ENCODE measurements at regions not wholly inside any gene's neighbourhood (a gene's known extent, or its start where the extent isn't known, plus 50 kb on each side); places are given as distances from the start of the nearest gene placed in this dataset.

DNA sequence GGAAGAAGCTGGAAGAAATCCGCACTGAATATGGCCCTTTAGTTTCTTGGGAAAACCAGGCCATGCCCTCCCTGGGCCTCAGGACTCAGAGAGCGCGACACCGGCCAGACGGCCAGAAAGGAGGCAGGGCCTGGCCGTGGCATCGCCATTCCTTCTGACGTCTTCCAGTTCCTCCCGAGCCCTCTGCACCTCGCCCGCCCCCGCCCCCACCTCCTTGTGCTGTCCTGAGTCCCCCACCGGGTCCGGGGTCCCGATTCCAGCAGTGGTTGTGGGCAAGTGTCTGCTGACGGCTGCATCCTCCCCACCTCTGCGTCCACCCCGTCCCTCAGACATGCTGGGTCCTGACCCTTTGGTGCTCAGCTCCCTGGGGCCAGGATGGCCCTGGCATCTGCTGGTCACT is 312.1 kb upstream of the SHH start (continued):
- TF ChIP-seq ZNF114 (CRISPR knock-in tag; IDR thresholded peaks at IDR 0.05), result no peak

DNA sequence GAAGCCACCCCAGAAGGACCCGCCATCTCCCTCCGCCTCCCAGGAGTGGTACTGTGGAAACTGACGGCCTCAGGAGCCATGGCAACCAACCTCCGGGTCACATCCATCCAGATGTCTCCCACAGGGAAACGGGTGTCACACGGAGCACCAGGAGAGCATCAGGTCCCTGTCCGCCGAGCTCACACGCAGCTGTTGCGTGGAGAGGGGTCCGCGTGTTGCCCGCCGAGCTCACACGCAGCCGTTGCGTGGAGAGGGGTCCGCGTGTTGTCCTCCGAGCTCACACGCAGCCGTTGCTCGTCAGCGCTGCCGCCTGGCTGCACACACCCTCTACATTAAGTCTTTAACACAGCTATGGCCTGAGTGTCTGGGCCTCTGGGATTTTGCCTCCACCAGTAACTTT is 311.1 kb upstream of the SHH start:
- Mint-ChIP-seq H3K4me3 (no peak overlapping the region), H3K9me3 (no peaks in the 10 kb centered on the region), H3K27ac (no peak overlapping the region), H3K4me1 (peaks cover 2% of the 10 kb centered on the region; the same call in 1 of the 3 replicates), H3K36me3 (ENCODE audit: low read depth) (no peaks in the 10 kb centered on the region), H3K27me3 (ENCODE audit: insufficient read depth, low read depth, poor library complexity) (peaks cover 4% of the 10 kb centered on the region)
- H3K4me2 ChIP-seq, result no peak overlapping the region
- no peak for DNase-seq (ENCODE audit: low spot score)
- H3K36me3 ChIP-seq (ENCODE audit: insufficient read depth), result no peaks in the 10 kb centered on the region
- H3K27me3 ChIP-seq (ENCODE audit: insufficient read depth), result no peaks in the 10 kb centered on the region
- H4K20me1 ChIP-seq (replicated peaks; ENCODE audit: insufficient read depth), result no peaks in the 10 kb centered on the region
- no peak for ATAC-seq
- no peak overlapping the region for H3K4me3 ChIP-seq
- TF ChIP-seq ZNF331 (CRISPR knock-in tag; IDR thresholded peaks at IDR 0.05; ENCODE audit: low read depth) (no peak), STAT1 (IDR thresholded peaks at IDR 0.05; ENCODE audit: unreplicated experiment) (no peak), EZH2 (IDR thresholded peaks at IDR 0.05; ENCODE audit: low read depth, unreplicated experiment) (no peak), CREB1 (CRISPR knock-in tag; IDR thresholded peaks at IDR 0.05; ENCODE audit: low read depth) (no peak), NANOG (IDR thresholded peaks at IDR 0.05; ENCODE audit: borderline replicate concordance) (no peak), EZH2phosphoT487 (IDR thresholded peaks at IDR 0.05; ENCODE audit: unreplicated experiment) (no peak), POLR2AphosphoS5 (IDR thresholded peaks at IDR 0.05; ENCODE audit: low read depth) (no peak), ZNF114 (CRISPR knock-in tag; IDR thresholded peaks at IDR 0.05) (no peak), JUNB (IDR thresholded peaks at IDR 0.05; ENCODE audit: unreplicated experiment) (no peak)
- TF ChIP-seq, protein P1, sequence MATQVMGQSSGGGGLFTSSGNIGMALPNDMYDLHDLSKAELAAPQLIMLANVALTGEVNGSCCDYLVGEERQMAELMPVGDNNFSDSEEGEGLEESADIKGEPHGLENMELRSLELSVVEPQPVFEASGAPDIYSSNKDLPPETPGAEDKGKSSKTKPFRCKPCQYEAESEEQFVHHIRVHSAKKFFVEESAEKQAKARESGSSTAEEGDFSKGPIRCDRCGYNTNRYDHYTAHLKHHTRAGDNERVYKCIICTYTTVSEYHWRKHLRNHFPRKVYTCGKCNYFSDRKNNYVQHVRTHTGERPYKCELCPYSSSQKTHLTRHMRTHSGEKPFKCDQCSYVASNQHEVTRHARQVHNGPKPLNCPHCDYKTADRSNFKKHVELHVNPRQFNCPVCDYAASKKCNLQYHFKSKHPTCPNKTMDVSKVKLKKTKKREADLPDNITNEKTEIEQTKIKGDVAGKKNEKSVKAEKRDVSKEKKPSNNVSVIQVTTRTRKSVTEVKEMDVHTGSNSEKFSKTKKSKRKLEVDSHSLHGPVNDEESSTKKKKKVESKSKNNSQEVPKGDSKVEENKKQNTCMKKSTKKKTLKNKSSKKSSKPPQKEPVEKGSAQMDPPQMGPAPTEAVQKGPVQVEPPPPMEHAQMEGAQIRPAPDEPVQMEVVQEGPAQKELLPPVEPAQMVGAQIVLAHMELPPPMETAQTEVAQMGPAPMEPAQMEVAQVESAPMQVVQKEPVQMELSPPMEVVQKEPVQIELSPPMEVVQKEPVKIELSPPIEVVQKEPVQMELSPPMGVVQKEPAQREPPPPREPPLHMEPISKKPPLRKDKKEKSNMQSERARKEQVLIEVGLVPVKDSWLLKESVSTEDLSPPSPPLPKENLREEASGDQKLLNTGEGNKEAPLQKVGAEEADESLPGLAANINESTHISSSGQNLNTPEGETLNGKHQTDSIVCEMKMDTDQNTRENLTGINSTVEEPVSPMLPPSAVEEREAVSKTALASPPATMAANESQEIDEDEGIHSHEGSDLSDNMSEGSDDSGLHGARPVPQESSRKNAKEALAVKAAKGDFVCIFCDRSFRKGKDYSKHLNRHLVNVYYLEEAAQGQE (IDR thresholded peaks at IDR 0.05; ENCODE audit: unreplicated experiment), result no peak
- TF ChIP-seq, protein P2, sequence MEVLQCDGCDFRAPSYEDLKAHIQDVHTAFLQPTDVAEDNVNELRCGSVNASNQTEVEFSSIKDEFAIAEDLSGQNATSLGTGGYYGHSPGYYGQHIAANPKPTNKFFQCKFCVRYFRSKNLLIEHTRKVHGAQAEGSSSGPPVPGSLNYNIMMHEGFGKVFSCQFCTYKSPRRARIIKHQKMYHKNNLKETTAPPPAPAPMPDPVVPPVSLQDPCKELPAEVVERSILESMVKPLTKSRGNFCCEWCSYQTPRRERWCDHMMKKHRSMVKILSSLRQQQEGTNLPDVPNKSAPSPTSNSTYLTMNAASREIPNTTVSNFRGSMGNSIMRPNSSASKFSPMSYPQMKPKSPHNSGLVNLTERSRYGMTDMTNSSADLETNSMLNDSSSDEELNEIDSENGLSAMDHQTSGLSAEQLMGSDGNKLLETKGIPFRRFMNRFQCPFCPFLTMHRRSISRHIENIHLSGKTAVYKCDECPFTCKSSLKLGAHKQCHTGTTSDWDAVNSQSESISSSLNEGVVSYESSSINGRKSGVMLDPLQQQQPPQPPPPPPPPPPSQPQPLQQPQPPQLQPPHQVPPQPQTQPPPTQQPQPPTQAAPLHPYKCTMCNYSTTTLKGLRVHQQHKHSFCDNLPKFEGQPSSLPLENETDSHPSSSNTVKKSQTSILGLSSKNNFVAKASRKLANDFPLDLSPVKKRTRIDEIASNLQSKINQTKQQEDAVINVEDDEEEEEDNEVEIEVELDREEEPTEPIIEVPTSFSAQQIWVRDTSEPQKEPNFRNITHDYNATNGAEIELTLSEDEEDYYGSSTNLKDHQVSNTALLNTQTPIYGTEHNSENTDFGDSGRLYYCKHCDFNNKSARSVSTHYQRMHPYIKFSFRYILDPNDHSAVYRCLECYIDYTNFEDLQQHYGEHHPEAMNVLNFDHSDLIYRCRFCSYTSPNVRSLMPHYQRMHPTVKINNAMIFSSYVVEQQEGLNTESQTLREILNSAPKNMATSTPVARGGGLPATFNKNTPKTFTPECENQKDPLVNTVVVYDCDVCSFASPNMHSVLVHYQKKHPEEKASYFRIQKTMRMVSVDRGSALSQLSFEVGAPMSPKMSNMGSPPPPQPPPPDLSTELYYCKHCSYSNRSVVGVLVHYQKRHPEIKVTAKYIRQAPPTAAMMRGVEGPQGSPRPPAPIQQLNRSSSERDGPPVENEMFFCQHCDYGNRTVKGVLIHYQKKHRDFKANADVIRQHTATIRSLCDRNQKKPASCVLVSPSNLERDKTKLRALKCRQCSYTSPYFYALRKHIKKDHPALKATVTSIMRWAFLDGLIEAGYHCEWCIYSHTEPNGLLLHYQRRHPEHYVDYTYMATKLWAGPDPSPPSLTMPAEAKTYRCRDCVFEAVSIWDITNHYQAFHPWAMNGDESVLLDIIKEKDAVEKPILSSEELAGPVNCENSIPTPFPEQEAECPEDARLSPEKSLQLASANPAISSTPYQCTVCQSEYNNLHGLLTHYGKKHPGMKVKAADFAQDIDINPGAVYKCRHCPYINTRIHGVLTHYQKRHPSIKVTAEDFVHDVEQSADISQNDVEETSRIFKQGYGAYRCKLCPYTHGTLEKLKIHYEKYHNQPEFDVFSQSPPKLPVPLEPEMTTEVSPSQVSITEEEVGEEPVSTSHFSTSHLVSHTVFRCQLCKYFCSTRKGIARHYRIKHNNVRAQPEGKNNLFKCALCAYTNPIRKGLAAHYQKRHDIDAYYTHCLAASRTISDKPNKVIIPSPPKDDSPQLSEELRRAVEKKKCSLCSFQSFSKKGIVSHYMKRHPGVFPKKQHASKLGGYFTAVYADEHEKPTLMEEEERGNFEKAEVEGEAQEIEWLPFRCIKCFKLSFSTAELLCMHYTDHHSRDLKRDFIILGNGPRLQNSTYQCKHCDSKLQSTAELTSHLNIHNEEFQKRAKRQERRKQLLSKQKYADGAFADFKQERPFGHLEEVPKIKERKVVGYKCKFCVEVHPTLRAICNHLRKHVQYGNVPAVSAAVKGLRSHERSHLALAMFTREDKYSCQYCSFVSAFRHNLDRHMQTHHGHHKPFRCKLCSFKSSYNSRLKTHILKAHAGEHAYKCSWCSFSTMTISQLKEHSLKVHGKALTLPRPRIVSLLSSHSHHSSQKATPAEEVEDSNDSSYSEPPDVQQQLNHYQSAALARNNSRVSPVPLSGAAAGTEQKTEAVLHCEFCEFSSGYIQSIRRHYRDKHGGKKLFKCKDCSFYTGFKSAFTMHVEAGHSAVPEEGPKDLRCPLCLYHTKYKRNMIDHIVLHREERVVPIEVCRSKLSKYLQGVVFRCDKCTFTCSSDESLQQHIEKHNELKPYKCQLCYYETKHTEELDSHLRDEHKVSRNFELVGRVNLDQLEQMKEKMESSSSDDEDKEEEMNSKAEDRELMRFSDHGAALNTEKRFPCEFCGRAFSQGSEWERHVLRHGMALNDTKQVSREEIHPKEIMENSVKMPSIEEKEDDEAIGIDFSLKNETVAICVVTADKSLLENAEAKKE (CRISPR knock-in tag; IDR thresholded peaks at IDR 0.05), result no peak
- TF ChIP-seq, protein P3, sequence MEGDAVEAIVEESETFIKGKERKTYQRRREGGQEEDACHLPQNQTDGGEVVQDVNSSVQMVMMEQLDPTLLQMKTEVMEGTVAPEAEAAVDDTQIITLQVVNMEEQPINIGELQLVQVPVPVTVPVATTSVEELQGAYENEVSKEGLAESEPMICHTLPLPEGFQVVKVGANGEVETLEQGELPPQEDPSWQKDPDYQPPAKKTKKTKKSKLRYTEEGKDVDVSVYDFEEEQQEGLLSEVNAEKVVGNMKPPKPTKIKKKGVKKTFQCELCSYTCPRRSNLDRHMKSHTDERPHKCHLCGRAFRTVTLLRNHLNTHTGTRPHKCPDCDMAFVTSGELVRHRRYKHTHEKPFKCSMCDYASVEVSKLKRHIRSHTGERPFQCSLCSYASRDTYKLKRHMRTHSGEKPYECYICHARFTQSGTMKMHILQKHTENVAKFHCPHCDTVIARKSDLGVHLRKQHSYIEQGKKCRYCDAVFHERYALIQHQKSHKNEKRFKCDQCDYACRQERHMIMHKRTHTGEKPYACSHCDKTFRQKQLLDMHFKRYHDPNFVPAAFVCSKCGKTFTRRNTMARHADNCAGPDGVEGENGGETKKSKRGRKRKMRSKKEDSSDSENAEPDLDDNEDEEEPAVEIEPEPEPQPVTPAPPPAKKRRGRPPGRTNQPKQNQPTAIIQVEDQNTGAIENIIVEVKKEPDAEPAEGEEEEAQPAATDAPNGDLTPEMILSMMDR (conservative IDR thresholded peaks at IDR 0.05; ENCODE audit: low read depth in 2 of 2), result no peak
- TF ChIP-seq, protein P4, sequence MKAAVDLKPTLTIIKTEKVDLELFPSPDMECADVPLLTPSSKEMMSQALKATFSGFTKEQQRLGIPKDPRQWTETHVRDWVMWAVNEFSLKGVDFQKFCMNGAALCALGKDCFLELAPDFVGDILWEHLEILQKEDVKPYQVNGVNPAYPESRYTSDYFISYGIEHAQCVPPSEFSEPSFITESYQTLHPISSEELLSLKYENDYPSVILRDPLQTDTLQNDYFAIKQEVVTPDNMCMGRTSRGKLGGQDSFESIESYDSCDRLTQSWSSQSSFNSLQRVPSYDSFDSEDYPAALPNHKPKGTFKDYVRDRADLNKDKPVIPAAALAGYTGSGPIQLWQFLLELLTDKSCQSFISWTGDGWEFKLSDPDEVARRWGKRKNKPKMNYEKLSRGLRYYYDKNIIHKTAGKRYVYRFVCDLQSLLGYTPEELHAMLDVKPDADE (IDR thresholded peaks at IDR 0.05), result no peak
- H2AFZ ChIP-seq, result no peak overlapping the region
- H3F3A ChIP-seq (replicated peaks; ENCODE audit: low read depth), result no peaks in the 10 kb centered on the region
- no peak overlapping the region for H3K27ac ChIP-seq (ENCODE audit: low read depth)
- no peaks in the 10 kb centered on the region for H3K79me2 ChIP-seq (replicated peaks; ENCODE audit: insufficient read depth)
- H3K4me1 ChIP-seq (ENCODE audit: insufficient read depth), result no peaks in the 10 kb centered on the region
- H3K9me2 ChIP-seq (ENCODE audit: insufficient read depth), result no peaks in the 10 kb centered on the region

Data from GM23338 (cell line).